RWPE2 (cell line): ENCODE measurements at regions not wholly inside any gene's neighbourhood (a gene's known extent, or its start where the extent isn't known, plus 50 kb on each side); places are given as distances from the start of the nearest gene placed in this dataset.

Experiments used
- ATAC-seq: fragments of 200-7000 bp; cut with Tn5 transposase; 3 replicates; pipeline ENCODE4 v1.9.1; 2021; ENCODE audit warnings: low read depth
- DNase-seq: peaks from one replicate; pipeline ENCODE4 v3.0.0-alpha.2; 2020; ENCODE audit warnings: low spot score
- H3K27ac ChIP-seq: fragments of 450-650 bp; 2 replicates; pipeline ENCODE4 v1.5.1; 2017; ENCODE audit warnings: mild to moderate bottlenecking; ENCODE audit not compliant: poor library complexity, severe bottlenecking
- H3K27me3 ChIP-seq: fragments of 250-450 bp; sonication (Bioruptor Pico); 2 replicates; pipeline ENCODE4 v1.5.1; 2021; ENCODE audit warnings: mild to moderate bottlenecking, moderate library complexity; ENCODE audit not compliant: insufficient read depth, poor library complexity, severe bottlenecking
- H3K36me3 ChIP-seq: fragments of 250-450 bp; sonication (Bioruptor Pico); 2 replicates; pipeline ENCODE4 v1.5.1; 2020; ENCODE audit warnings: low read depth, mild to moderate bottlenecking, moderate library complexity
- H3K4me1 ChIP-seq: fragments of 250-450 bp; sonication (Bioruptor Pico); 2 replicates; pipeline ENCODE4 v1.5.1; 2021; ENCODE audit warnings: mild to moderate bottlenecking, moderate library complexity; ENCODE audit not compliant: insufficient read depth, poor library complexity, severe bottlenecking
- H3K4me3 ChIP-seq: fragments of 250-450 bp; sonication (Bioruptor Pico); 2 replicates; pipeline ENCODE4 v1.5.1; 2021; ENCODE audit warnings: mild to moderate bottlenecking, moderate library complexity; ENCODE audit not compliant: severe bottlenecking
- H3K9me3 ChIP-seq: fragments of 250-450 bp; sonication (Bioruptor Pico); 2 replicates; pipeline ENCODE4 v1.5.1; 2021; ENCODE audit warnings: mild to moderate bottlenecking, moderate library complexity; ENCODE audit not compliant: severe bottlenecking
- CTCF ChIP-seq: fragments of 450-650 bp; IDR thresholded peaks from one replicate; pipeline ENCODE4 v1.5.1; 2017; ENCODE audit warnings: mild to moderate bottlenecking, moderate library complexity; ENCODE audit not compliant: poor library complexity, severe bottlenecking

GRCh38 chr21:43302062-43302700 lies 124.8 kb downstream of the SIK1 start:
- no peaks in the 10 kb centered on the region for H3K27me3 ChIP-seq

GRCh38 chr21:43301409-43302061 lies 125.4 kb downstream of the SIK1 start:
- no peak for ATAC-seq
- DNase-seq: peak; percentile 57
- H3K27ac ChIP-seq: no peak overlapping the region
- H3K36me3 ChIP-seq: no peaks in the 10 kb centered on the region
- H3K4me3 ChIP-seq: no peak overlapping the region
- H3K9me3 ChIP-seq: no peaks in the 10 kb centered on the region
- no peak for TF ChIP-seq CTCF
- peaks cover 6% of the 10 kb centered on the region for H3K4me1 ChIP-seq
- no peaks in the 10 kb centered on the region for H3K27me3 ChIP-seq

More at GRCh38 chr21:43302062-43302700, 124.8 kb downstream of the SIK1 start:
- H3K4me1 ChIP-seq: peaks cover 8% of the 10 kb centered on the region
- ATAC-seq (no peak), DNase-seq (peak; percentile 57)
- H3K9me3 ChIP-seq: no peaks in the 10 kb centered on the region
- H3K27ac ChIP-seq: no peak overlapping the region
- TF ChIP-seq CTCF: no peak
- no peaks in the 10 kb centered on the region for H3K36me3 ChIP-seq
- H3K4me3 ChIP-seq: no peak overlapping the region

GRCh38 chr21:43300496-43301408 lies 126.2 kb downstream of the SIK1 start:
- H3K27me3 ChIP-seq: no peaks in the 10 kb centered on the region
- peak; percentile 69 for ATAC-seq
- H3K9me3 ChIP-seq: no peaks in the 10 kb centered on the region
- no peak for TF ChIP-seq CTCF
- H3K4me1 ChIP-seq: peaks cover 6% of the 10 kb centered on the region
- no peaks in the 10 kb centered on the region for H3K36me3 ChIP-seq
- no peak overlapping the region for H3K27ac ChIP-seq
- peak; percentile 35 for DNase-seq
- H3K4me3 ChIP-seq: no peak overlapping the region

- H3K27me3 ChIP-seq: no peaks in the 10 kb centered on the region
Measured at GRCh38 chr21:43299441-43300277, 127.3 kb downstream of the SIK1 start.

More at GRCh38 chr21:43299441-43300277, 127.3 kb downstream of the SIK1 start:
- peaks cover 6% of the 10 kb centered on the region for H3K4me1 ChIP-seq
- no peak overlapping the region for H3K27ac ChIP-seq
- TF ChIP-seq CTCF: no peak
- H3K4me3 ChIP-seq: no peak overlapping the region
- ATAC-seq: no peak
- no peaks in the 10 kb centered on the region for H3K9me3 ChIP-seq
- H3K36me3 ChIP-seq: no peaks in the 10 kb centered on the region
- peak; percentile 55 for DNase-seq
